ENCODE measurements at regions not wholly inside any gene's neighbourhood (a gene's known extent, or its start where the extent isn't known, plus 50 kb on each side); places are given as distances from the start of the nearest gene placed in this dataset.

DNA sequence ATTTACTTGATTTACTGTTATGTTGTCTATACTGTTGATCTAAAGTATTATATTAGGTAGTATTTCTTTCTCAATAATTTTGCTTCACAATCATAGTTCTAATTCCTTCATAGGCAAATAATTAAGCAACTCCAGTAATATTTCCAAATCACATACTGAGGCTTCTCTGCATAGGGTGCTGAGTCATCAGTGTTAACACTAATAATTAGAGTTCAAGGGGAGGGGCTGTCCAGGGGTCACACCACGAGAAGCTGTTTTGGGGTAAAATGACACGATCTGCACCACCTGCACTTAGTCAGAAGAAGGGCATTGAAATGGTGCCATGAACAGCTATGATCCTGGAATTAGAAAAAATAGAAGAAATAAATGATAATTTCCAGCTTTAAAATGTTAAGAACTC is 1230.9 kb upstream of the SLC10A2 start:
- no TSS peak for BruUV-seq (replicated peaks)
- ChIA-PET POLR2A (no interaction called here), RAD21 (ENCODE audit: low non-redundant PET in 1 of 2, low total read pairs in 2 of 2, uncharacterized antibody in 2 of 2, unreplicated experiment in 2 of 2) (no interaction called here), CTCF (no interaction called here)
- no peak overlapping the region for H3K9ac ChIP-seq (ENCODE audit: low read length)
- no peaks in the 10 kb centered on the region for H3K79me2 ChIP-seq (ENCODE audit: insufficient read depth, low read length)
- ATAC-seq (no peak), DNase-seq (ENCODE audit: low read depth, low spot score) (no peak)
- no peaks in the 10 kb centered on the region for H3K9me2 ChIP-seq (ENCODE audit: insufficient read depth)
- no peaks in the 10 kb centered on the region for H3K36me3 ChIP-seq (ENCODE audit: control insufficient read depth in 1 of 2, insufficient read depth in 2 of 2, low read length in 2 of 2)
- H3K4me1 ChIP-seq (ENCODE audit: control insufficient read depth in 1 of 2, insufficient read depth in 2 of 2, low read length in 2 of 2): no peaks in the 10 kb centered on the region
- intact Hi-C loops (cut with micrococcal nuclease): no loop called here
- H4K20me1 ChIP-seq (ENCODE audit: insufficient read depth): no peaks in the 10 kb centered on the region
- TF ChIP-seq, protein P1, sequence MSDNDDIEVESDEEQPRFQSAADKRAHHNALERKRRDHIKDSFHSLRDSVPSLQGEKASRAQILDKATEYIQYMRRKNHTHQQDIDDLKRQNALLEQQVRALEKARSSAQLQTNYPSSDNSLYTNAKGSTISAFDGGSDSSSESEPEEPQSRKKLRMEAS (IDR thresholded peaks at IDR 0.05): no peak
- TF ChIP-seq EZH2 (IDR thresholded peaks at IDR 0.05) (no peak), FOSL1 (IDR thresholded peaks at IDR 0.05; ENCODE audit: low read depth) (no peak), EZH2phosphoT487 (IDR thresholded peaks at IDR 0.05; ENCODE audit: borderline replicate concordance) (no peak), SIN3A (IDR thresholded peaks at IDR 0.05; ENCODE audit: low read depth) (no peak), ZNF274 (IDR thresholded peaks at IDR 0.05; ENCODE audit: low read depth, low read length) (no peak), YY1 (IDR thresholded peaks at IDR 0.05; ENCODE audit: extremely low read depth, insufficient replicate concordance, low read depth, low read length) (no peak), POLR2AphosphoS5 (IDR thresholded peaks at IDR 0.05; ENCODE audit: low read depth, low read length) (no peak), SP1 (IDR thresholded peaks at IDR 0.05; ENCODE audit: low read depth) (no peak)
- TF ChIP-seq, protein P2, sequence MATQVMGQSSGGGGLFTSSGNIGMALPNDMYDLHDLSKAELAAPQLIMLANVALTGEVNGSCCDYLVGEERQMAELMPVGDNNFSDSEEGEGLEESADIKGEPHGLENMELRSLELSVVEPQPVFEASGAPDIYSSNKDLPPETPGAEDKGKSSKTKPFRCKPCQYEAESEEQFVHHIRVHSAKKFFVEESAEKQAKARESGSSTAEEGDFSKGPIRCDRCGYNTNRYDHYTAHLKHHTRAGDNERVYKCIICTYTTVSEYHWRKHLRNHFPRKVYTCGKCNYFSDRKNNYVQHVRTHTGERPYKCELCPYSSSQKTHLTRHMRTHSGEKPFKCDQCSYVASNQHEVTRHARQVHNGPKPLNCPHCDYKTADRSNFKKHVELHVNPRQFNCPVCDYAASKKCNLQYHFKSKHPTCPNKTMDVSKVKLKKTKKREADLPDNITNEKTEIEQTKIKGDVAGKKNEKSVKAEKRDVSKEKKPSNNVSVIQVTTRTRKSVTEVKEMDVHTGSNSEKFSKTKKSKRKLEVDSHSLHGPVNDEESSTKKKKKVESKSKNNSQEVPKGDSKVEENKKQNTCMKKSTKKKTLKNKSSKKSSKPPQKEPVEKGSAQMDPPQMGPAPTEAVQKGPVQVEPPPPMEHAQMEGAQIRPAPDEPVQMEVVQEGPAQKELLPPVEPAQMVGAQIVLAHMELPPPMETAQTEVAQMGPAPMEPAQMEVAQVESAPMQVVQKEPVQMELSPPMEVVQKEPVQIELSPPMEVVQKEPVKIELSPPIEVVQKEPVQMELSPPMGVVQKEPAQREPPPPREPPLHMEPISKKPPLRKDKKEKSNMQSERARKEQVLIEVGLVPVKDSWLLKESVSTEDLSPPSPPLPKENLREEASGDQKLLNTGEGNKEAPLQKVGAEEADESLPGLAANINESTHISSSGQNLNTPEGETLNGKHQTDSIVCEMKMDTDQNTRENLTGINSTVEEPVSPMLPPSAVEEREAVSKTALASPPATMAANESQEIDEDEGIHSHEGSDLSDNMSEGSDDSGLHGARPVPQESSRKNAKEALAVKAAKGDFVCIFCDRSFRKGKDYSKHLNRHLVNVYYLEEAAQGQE (IDR thresholded peaks at IDR 0.05; ENCODE audit: low read depth): no peak
- TF ChIP-seq, protein P3, sequence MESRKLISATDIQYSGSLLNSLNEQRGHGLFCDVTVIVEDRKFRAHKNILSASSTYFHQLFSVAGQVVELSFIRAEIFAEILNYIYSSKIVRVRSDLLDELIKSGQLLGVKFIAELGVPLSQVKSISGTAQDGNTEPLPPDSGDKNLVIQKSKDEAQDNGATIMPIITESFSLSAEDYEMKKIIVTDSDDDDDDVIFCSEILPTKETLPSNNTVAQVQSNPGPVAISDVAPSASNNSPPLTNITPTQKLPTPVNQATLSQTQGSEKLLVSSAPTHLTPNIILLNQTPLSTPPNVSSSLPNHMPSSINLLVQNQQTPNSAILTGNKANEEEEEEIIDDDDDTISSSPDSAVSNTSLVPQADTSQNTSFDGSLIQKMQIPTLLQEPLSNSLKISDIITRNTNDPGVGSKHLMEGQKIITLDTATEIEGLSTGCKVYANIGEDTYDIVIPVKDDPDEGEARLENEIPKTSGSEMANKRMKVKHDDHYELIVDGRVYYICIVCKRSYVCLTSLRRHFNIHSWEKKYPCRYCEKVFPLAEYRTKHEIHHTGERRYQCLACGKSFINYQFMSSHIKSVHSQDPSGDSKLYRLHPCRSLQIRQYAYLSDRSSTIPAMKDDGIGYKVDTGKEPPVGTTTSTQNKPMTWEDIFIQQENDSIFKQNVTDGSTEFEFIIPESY (IDR thresholded peaks at IDR 0.05; ENCODE audit: extremely low read depth, insufficient replicate concordance, low read length): no peak
- no peak overlapping the region for H3K27ac ChIP-seq (ENCODE audit: low read depth, low read length)
- H2AFZ ChIP-seq (ENCODE audit: low read depth, low read length, poor library complexity, severe bottlenecking): no peak overlapping the region
- H3K4me3 ChIP-seq (replicated peaks in 1 of 2; ENCODE audit: low read depth in 1 of 2, low read length in 2 of 2): no peak overlapping the region
- no peaks in the 10 kb centered on the region for H3K27me3 ChIP-seq (ENCODE audit: insufficient read depth, low read length)
- no peak overlapping the region for H3K4me2 ChIP-seq (ENCODE audit: low read length)
- no peaks in the 10 kb centered on the region for H3K9me3 ChIP-seq (ENCODE audit: control insufficient read depth in 1 of 2, insufficient read depth in 1 of 2, low read depth in 1 of 2, low read length in 2 of 2)

Measured in HCT116 (cell line).